HepG2 (cell line): ENCODE measurements at regions not wholly inside any gene's neighbourhood (a gene's known extent, or its start where the extent isn't known, plus 50 kb on each side); places are given as distances from the start of the nearest gene placed in this dataset.

Experiments used
- ATAC-seq: fragments of 200-7000 bp; cut with Tn5 transposase; 3 replicates; pipeline ENCODE4 v1.9.1; 2020; ENCODE audit warnings: mild to moderate bottlenecking, moderate library complexity
- BruUV-seq: library from RNA; stranded (reverse); fragments of 400-500 nt; replicated peaks from 2 replicates; lab custom pipeline; 2021; lab: Mats Ljungman, UMichigan
- CTCF ChIA-PET: fragments of 300-600 bp; formaldehyde crosslinking; extraction: SDS; loops from one replicate; lab custom pipeline; 2021; ENCODE audit warnings: low total read pairs, inconsistent platforms, low intra/inter-chr PET ratio; lab: Yijun Ruan, JAX
- POLR2A ChIA-PET: fragments of 350-600 bp; sonication (Branson Sonifier 250); formaldehyde crosslinking; loops from one replicate; lab custom pipeline; 2020; ENCODE audit warnings: antibody characterized with exemption, inconsistent platforms; lab: Yijun Ruan, JAX
- DNase-seq: peaks from one replicate; pipeline ENCODE4 v3.0.0-alpha.2; 2015; ENCODE audit warnings: low spot score
- FAIRE-seq: peaks from 3 replicates; lab custom pipeline; 2011; peaks lifted over from hg19 to GRCh38; lab: Jason Lieb, UNC
- H2AFZ ChIP-seq: one replicate; pipeline ENCODE4 v1.6.1; 2011; ENCODE audit warnings: low read length, inconsistent platforms
- H3K27ac ChIP-seq: fragments of 300-600 bp; 3 replicates; pipeline ENCODE4 v1.8.0; 2011; ENCODE audit warnings: mixed run types, mild to moderate bottlenecking, mixed read lengths, low read length, inconsistent platforms; ENCODE audit not compliant: insufficient read depth; ENCODE audit errors: extremely low read length
- H3K27me3 ChIP-seq, 2 experiments: fragments of 200-600 bp in 1 of 2; 2 replicates in 1 of 2; 3 replicates in 1 of 2; pipeline versions ENCODE4 v1.6.0 to v1.8.0; 2011; ENCODE audit warnings: low read length in 2 of 2, mild to moderate bottlenecking in 2 of 2, moderate library complexity in 2 of 2, inconsistent platforms in 1 of 2; ENCODE audit not compliant: insufficient read depth in 2 of 2, control insufficient read depth in 1 of 2
- H3K36me3 ChIP-seq, 2 experiments: fragments of 200-600 bp in 1 of 2; replicated peaks in 1 of 2; 2 replicates in 1 of 2; 3 replicates in 1 of 2; pipeline versions ENCODE4 v1.5.1 to v1.8.0; 2011; ENCODE audit warnings: low read length in 2 of 2, inconsistent platforms in 1 of 2; ENCODE audit not compliant: insufficient read depth in 2 of 2, control insufficient read depth in 1 of 2
- H3K4me1 ChIP-seq: 2 replicates; pipeline ENCODE4 v1.5.1; 2012; ENCODE audit warnings: low read length, inconsistent platforms; ENCODE audit not compliant: insufficient read depth
- H3K4me2 ChIP-seq: 2 replicates; pipeline ENCODE4 v1.6.0; 2011; ENCODE audit warnings: low read depth, low read length, inconsistent platforms
- H3K4me3 ChIP-seq, 3 experiments: fragments of 200-600 bp in 1 of 3; sonication (generic), shearing (Covaris generic) in 1 of 3; replicated peaks in 1 of 3; 2 replicates each; pipeline ENCODE4 v1.5.1; 2011 to 2016; ENCODE audit warnings: low read length in 3 of 3, inconsistent platforms in 2 of 3, low read depth in 2 of 3, mild to moderate bottlenecking in 2 of 3, control low read depth in 1 of 3, mixed read lengths in 1 of 3; ENCODE audit not compliant: insufficient read depth in 1 of 3
- H3K79me2 ChIP-seq: one replicate; pipeline ENCODE4 v1.6.1; 2011; ENCODE audit warnings: low read length, inconsistent platforms; ENCODE audit not compliant: insufficient read depth
- H3K9ac ChIP-seq: 2 replicates; pipeline ENCODE4 v1.6.0; 2011; ENCODE audit warnings: mild to moderate bottlenecking, low read depth, low read length, inconsistent platforms; ENCODE audit not compliant: insufficient read depth
- H3K9me3 ChIP-seq: 2 replicates; pipeline ENCODE4 v1.5.1; 2012; ENCODE audit warnings: mild to moderate bottlenecking, low read length
- H4K20me1 ChIP-seq: 2 replicates; pipeline ENCODE4 v1.6.0; 2011; ENCODE audit warnings: inconsistent platforms, mild to moderate bottlenecking, low read length, moderate library complexity; ENCODE audit not compliant: insufficient read depth
- BRF2 ChIP-seq: sonication (generic); formaldehyde crosslinking; IDR thresholded peaks from 2 replicates; pipeline ENCODE4 v1.8.1; 2022; ENCODE audit warnings: mild to moderate bottlenecking, missing genetic modification reagents
- CEBPG ChIP-seq: IDR thresholded peaks from 2 replicates; pipeline ENCODE4 v1.6.1; 2016
- ETV5 ChIP-seq: IDR thresholded peaks from 2 replicates; pipeline ENCODE4 v1.6.1; 2018; ENCODE audit warnings: missing biosample characterization, missing genetic modification reagents, inconsistent platforms, borderline replicate concordance
- GABPB1 ChIP-seq: IDR thresholded peaks from 2 replicates; pipeline ENCODE4 v1.6.1; 2016; ENCODE audit warnings: mild to moderate bottlenecking, missing genetic modification reagents, moderate library complexity, missing compliant biosample characterization
- GTF3A ChIP-seq: sonication (generic); formaldehyde crosslinking; conservative IDR thresholded peaks from 2 replicates; pipeline ENCODE4 v1.4.0; 2020; ENCODE audit warnings: mild to moderate bottlenecking, missing genetic modification reagents
- HOXD1 ChIP-seq: sonication (generic); formaldehyde crosslinking; IDR thresholded peaks from 2 replicates; pipeline ENCODE4 v1.5.0; 2020; ENCODE audit warnings: missing genetic modification reagents
- IRF1 ChIP-seq: sonication (generic); formaldehyde crosslinking; IDR thresholded peaks from 2 replicates; pipeline ENCODE4 v1.4.0; 2020; ENCODE audit warnings: low read depth, mild to moderate bottlenecking, missing genetic modification reagents
- MEF2D ChIP-seq: sonication (generic); formaldehyde crosslinking; IDR thresholded peaks from 2 replicates; pipeline ENCODE4 v1.5.1; 2020; ENCODE audit warnings: mild to moderate bottlenecking, missing genetic modification reagents
- MTF1 ChIP-seq: sonication (generic); formaldehyde crosslinking; IDR thresholded peaks from 2 replicates; pipeline ENCODE4 v1.5.0; 2020; ENCODE audit warnings: missing genetic modification reagents
- RELA ChIP-seq: sonication (generic); formaldehyde crosslinking; IDR thresholded peaks from 2 replicates; pipeline ENCODE4 v1.4.0; 2020; ENCODE audit warnings: missing genetic modification reagents
- SNRNP70 ChIP-seq: fragments of 200-400 bp; formaldehyde crosslinking; IDR thresholded peaks from 2 replicates; pipeline ENCODE4 v1.6.1; 2017; ENCODE audit warnings: mild to moderate bottlenecking, low read depth, low read length, moderate library complexity
- STAT5B ChIP-seq: sonication (generic); formaldehyde crosslinking; IDR thresholded peaks from 2 replicates; pipeline ENCODE4 v1.4.0; 2020; ENCODE audit warnings: missing genetic modification reagents
- TARDBP ChIP-seq: sonication (generic); formaldehyde crosslinking; IDR thresholded peaks from 2 replicates; pipeline ENCODE4 v1.8.0; 2022; ENCODE audit warnings: mild to moderate bottlenecking, missing genetic modification reagents
- ZBTB1 ChIP-seq: sonication (generic); formaldehyde crosslinking; IDR thresholded peaks from 2 replicates; pipeline ENCODE4 v1.4.0; 2020; ENCODE audit warnings: missing genetic modification reagents, borderline replicate concordance
- ZBTB26 ChIP-seq: IDR thresholded peaks from 2 replicates; pipeline ENCODE4 v1.6.1; 2016; ENCODE audit warnings: missing compliant biosample characterization, missing genetic modification reagents, borderline replicate concordance
- ZFP36L1 ChIP-seq: sonication (generic); formaldehyde crosslinking; IDR thresholded peaks from 2 replicates; pipeline ENCODE4 v1.8.0; 2022; ENCODE audit warnings: mild to moderate bottlenecking, missing genetic modification reagents, moderate library complexity
- ZNF367 ChIP-seq: sonication (generic); formaldehyde crosslinking; IDR thresholded peaks from 2 replicates; pipeline ENCODE4 v1.4.0; 2020; ENCODE audit warnings: missing genetic modification reagents, borderline replicate concordance
- ZNF788 ChIP-seq: sonication (generic); formaldehyde crosslinking; IDR thresholded peaks from 2 replicates; pipeline ENCODE4 v1.5.0; 2020; ENCODE audit warnings: mild to moderate bottlenecking, missing genetic modification reagents, borderline replicate concordance
- ZNF839 ChIP-seq: sonication (generic); formaldehyde crosslinking; IDR thresholded peaks from 2 replicates; pipeline ENCODE4 v1.4.0; 2020; ENCODE audit warnings: missing genetic modification reagents, mild to moderate bottlenecking, borderline replicate concordance
- WGBS: methylation state at CpG from one replicate; pipeline ENCODE4 v1.1.6; 2017; ENCODE audit warnings: low lambda C conversion rate; 5-methylcytosine and 5-hydroxymethylcytosine counted together
- in situ Hi-C: cut with HindIII; loops from 2 replicates; pipeline ENCODE4 v1.10.0; 2017; ENCODE audit warnings: low pct_unique_long_range_greater_than_20kb; ENCODE audit not compliant: extremely low pct_ligation_motif_present
- intact Hi-C: fragments of 100-400 bp; cut with micrococcal nuclease; formaldehyde crosslinking; loops from one replicate; pipeline ENCODE4 v1.10.0; 2022; ENCODE audit not compliant: unreplicated experiment
- TF ChIP-seq, protein P1 (sequence below): sonication (generic); formaldehyde crosslinking; conservative IDR thresholded peaks from 2 replicates; pipeline ENCODE4 v1.4.0; 2020; ENCODE audit warnings: missing genetic modification reagents

DNA sequence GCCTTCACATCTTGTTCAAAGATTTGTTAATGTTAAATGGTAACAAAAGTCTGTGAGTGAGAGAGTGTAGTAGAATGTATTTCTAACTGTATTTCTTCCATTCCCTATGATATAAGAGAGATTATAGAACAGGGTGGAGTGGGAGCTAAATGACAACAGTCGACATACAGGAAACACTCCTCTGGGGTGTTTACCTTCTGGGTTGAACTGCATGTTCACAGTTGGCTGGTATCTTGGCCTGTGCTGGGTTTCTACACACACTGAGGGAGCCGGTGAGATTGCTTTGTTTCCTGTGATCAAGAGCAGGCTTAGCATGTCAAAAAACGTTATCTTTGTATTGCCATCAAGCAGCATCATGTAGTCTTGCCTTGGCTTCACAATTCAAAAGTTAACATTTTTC lies 274.3 kb upstream of the FAR2 start:
- no peaks in the 10 kb centered on the region for H3K4me1 ChIP-seq
- DNase-seq (no peak), FAIRE-seq (no peak), ATAC-seq (no peak)
- WGBS: 6% methylated on average over 3 of the region's 3 CpGs
- intact Hi-C loops (loop anchor here (10.0 kb wide), 1 partner anchor 900 kb away; the partner anchor contains the start of gene PTHLH), in situ Hi-C loops (no loop called here)
- H3K27ac ChIP-seq: no peak overlapping the region
- H3K4me2 ChIP-seq: no peak overlapping the region
- POLR2A ChIA-PET: no interaction called here
- H4K20me1 ChIP-seq: no peaks in the 10 kb centered on the region
- no peak overlapping the region for H2AFZ ChIP-seq
- no peaks in the 10 kb centered on the region for H3K36me3 ChIP-seq
- H3K27me3 ChIP-seq: no peaks in the 10 kb centered on the region
- TF ChIP-seq GABPB1 (no peak), CEBPG (CRISPR knock-in tag) (no peak), ZNF367 (no peak), ZNF788 (no peak), ZFP36L1 (CRISPR knock-in tag) (no peak), ZNF839 (CRISPR knock-in tag) (no peak), SNRNP70 (no peak), MTF1 (CRISPR knock-in tag) (no peak), GTF3A (CRISPR knock-in tag) (no peak), RELA (CRISPR knock-in tag) (no peak), BRF2 (CRISPR knock-in tag) (no peak), IRF1 (no peak), MEF2D (no peak), ZBTB1 (CRISPR knock-in tag) (no peak), STAT5B (CRISPR knock-in tag) (no peak), TARDBP (CRISPR knock-in tag) (no peak), HOXD1 (CRISPR knock-in tag) (no peak), ZBTB26 (CRISPR knock-in tag) (no peak), ETV5 (CRISPR knock-in tag) (no peak)
- TF ChIP-seq, protein P1, sequence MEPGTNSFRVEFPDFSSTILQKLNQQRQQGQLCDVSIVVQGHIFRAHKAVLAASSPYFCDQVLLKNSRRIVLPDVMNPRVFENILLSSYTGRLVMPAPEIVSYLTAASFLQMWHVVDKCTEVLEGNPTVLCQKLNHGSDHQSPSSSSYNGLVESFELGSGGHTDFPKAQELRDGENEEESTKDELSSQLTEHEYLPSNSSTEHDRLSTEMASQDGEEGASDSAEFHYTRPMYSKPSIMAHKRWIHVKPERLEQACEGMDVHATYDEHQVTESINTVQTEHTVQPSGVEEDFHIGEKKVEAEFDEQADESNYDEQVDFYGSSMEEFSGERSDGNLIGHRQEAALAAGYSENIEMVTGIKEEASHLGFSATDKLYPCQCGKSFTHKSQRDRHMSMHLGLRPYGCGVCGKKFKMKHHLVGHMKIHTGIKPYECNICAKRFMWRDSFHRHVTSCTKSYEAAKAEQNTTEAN (CRISPR knock-in tag): no peak
- TF ChIP-seq, all 625 proteins: peak for 0
- Histone ChIP-seq H3K4me3 (no peak overlapping the region), H3K9me3 (no peaks in the 10 kb centered on the region), H3K79me2 (no peaks in the 10 kb centered on the region), H3K9ac (no peak overlapping the region)
- CTCF ChIA-PET: no interaction called here
- BruUV-seq: no TSS peak
